ENCODE measurements at regions not wholly inside any gene's neighbourhood (a gene's known extent, or its start where the extent isn't known, plus 50 kb on each side); places are given as distances from the start of the nearest gene placed in this dataset.
A peak's percentile ranks its signal among the peaks of the same experiment; 100 is the strongest.

GRCh38 chr4:86500527-86500926 lies 93.6 kb upstream of the PTPN13 start:
- TF ChIP-seq CTCF (IDR thresholded peaks at IDR 0.05; ENCODE audit: low read depth, low read length) = no peak
- Histone ChIP-seq H3K9me3 (ENCODE audit: low read depth) (no peaks in the 10 kb centered on the region), H3K4me3 (no peak overlapping the region), H3K4me1 (ENCODE audit: low read depth) (no peaks in the 10 kb centered on the region), H3K27ac (no peak overlapping the region), H3K36me3 (no peaks in the 10 kb centered on the region), H3K27me3 (no peaks in the 10 kb centered on the region)
- DNase-seq (ENCODE audit: low read depth in 1 of 2, low spot score in 1 of 2) = no peak

GRCh38 chr4:86502081-86502480 lies 92.0 kb upstream of the PTPN13 start:
- no peak overlapping the region for H3K4me3 ChIP-seq
- H3K36me3 ChIP-seq = no peaks in the 10 kb centered on the region
- peaks cover 9% of the 10 kb centered on the region for H3K4me1 ChIP-seq (ENCODE audit: low read depth)
- DNase-seq (ENCODE audit: low read depth in 1 of 2, low spot score in 1 of 2) = no peak
- no peak overlapping the region for H3K27ac ChIP-seq
- no peaks in the 10 kb centered on the region for H3K27me3 ChIP-seq
- no peaks in the 10 kb centered on the region for H3K9me3 ChIP-seq (ENCODE audit: low read depth)
- TF ChIP-seq CTCF (IDR thresholded peaks at IDR 0.05; ENCODE audit: low read depth, low read length) = no peak

- Histone ChIP-seq H3K4me3 (no peak overlapping the region), H3K4me1 (ENCODE audit: low read depth) (peaks cover 22% of the 10 kb centered on the region), H3K9me3 (ENCODE audit: low read depth) (no peaks in the 10 kb centered on the region), H3K36me3 (no peaks in the 10 kb centered on the region), H3K27ac (peak overlapping the region; percentile 49), H3K27me3 (no peaks in the 10 kb centered on the region)
- TF ChIP-seq CTCF (IDR thresholded peaks at IDR 0.05; ENCODE audit: low read depth, low read length) = no peak
- DNase-seq (ENCODE audit: low read depth in 1 of 2, low spot score in 1 of 2) = peak in 1 of 2 donors; percentile 37
Measured at GRCh38 chr4:86506591-86506990, 87.5 kb upstream of the PTPN13 start.

GRCh38 chr4:86508436-86508835 lies 85.7 kb upstream of the PTPN13 start:
- H3K4me1 ChIP-seq (ENCODE audit: low read depth) = peaks cover 22% of the 10 kb centered on the region
- no peaks in the 10 kb centered on the region for H3K36me3 ChIP-seq
- TF ChIP-seq CTCF (IDR thresholded peaks at IDR 0.05; ENCODE audit: low read depth, low read length) = no peak
- no peaks in the 10 kb centered on the region for H3K9me3 ChIP-seq (ENCODE audit: low read depth)
- H3K4me3 ChIP-seq = no peak overlapping the region
- no peak for DNase-seq (ENCODE audit: low read depth in 1 of 2, low spot score in 1 of 2)
- H3K27me3 ChIP-seq = no peaks in the 10 kb centered on the region
- no peak overlapping the region for H3K27ac ChIP-seq

- H3K27ac ChIP-seq = no peak overlapping the region
Measured at GRCh38 chr4:86511590-86511989, 82.5 kb upstream of the PTPN13 start.

More at GRCh38 chr4:86511590-86511989, 82.5 kb upstream of the PTPN13 start:
- Histone ChIP-seq H3K4me1 (ENCODE audit: low read depth) (peaks cover 18% of the 10 kb centered on the region), H3K4me3 (no peak overlapping the region), H3K36me3 (no peaks in the 10 kb centered on the region), H3K27me3 (no peaks in the 10 kb centered on the region), H3K9me3 (ENCODE audit: low read depth) (no peaks in the 10 kb centered on the region)
- no peak for TF ChIP-seq CTCF (IDR thresholded peaks at IDR 0.05; ENCODE audit: low read depth, low read length)
- no peak for DNase-seq (ENCODE audit: low read depth in 1 of 2, low spot score in 1 of 2)

All from cardiac muscle cell (in vitro differentiated cells and primary cell).